Adrenal gland (tissue), 9 donors: ENCODE measurements at regions not wholly inside any gene's neighbourhood (a gene's known extent, or its start where the extent isn't known, plus 50 kb on each side); places are given as distances from the start of the nearest gene placed in this dataset.
A peak's percentile ranks its signal among the peaks of the same experiment; 100 is the strongest.

Experiments used
- DNase-seq, 7 donors: peaks; one replicate each; pipeline ENCODE4 v3.0.0-alpha.2; 2019 to 2020
- H3K27ac ChIP-seq, 5 donors: fragments of 200-600 bp; sonication (generic) in 4 of 5; 1 replicate in 3 of 5; 2 replicates in 2 of 5; pipeline versions ENCODE4 v1.5.1 to v1.8.0; 2016 to 2020; ENCODE audit warnings: mild to moderate bottlenecking in 1 of 5
- H3K27me3 ChIP-seq: fragments of 200-600 bp; 2 replicates; pipeline ENCODE4 v1.8.0; 2021
- H3K36me3 ChIP-seq, 2 donors: fragments of 200-600 bp; replicated peaks in 1 of 2; 1 replicate in 1 of 2; 2 replicates in 1 of 2; pipeline versions ENCODE4 v1.5.1 to v1.8.0; 2018 to 2022
- H3K4me1 ChIP-seq, 2 donors: fragments of 200-600 bp; replicated peaks in 1 of 2; 1 replicate in 1 of 2; 2 replicates in 1 of 2; pipeline versions ENCODE4 v1.5.1 to v1.8.0; 2018 to 2021
- H3K4me3 ChIP-seq, 4 donors: fragments of 200-600 bp; sonication (generic) in 3 of 4; one replicate each; pipeline ENCODE4 v1.5.1; 2016 to 2018
- H3K9me3 ChIP-seq, 3 donors: fragments of 200-600 bp; sonication (generic) in 1 of 3; replicated peaks in 1 of 3; 1 replicate in 2 of 3; 2 replicates in 1 of 3; pipeline versions ENCODE4 v1.5.1 to v1.8.0; 2016 to 2021
- CTCF ChIP-seq, 6 experiments: fragments of 450-650 bp in 4 of 6; fragments of 200-600 bp in 2 of 6; sonication (generic) in 1 of 6; IDR thresholded peaks; 1 replicate in 5 of 6; 2 replicates in 1 of 6; pipeline versions ENCODE4 v1.5.1 to v1.8.0; 2016 to 2021; ENCODE audit warnings: antibody characterized with exemption in 6 of 6, mild to moderate bottlenecking in 2 of 6, moderate library complexity in 1 of 6
- POLR2A ChIP-seq, 2 donors: fragments of 450-650 bp; IDR thresholded peaks; one replicate each; pipeline ENCODE4 v1.6.1; 2017; ENCODE audit warnings: antibody characterized with exemption in 2 of 2, mild to moderate bottlenecking in 2 of 2, moderate library complexity in 1 of 2
- WGBS, 4 donors: extraction: QIAGEN DNeasy Blood & Tissue Kit in 2 of 4; methylation state at CpG; one replicate each; pipeline versions ENCODE4 v1.1.5 to v1.1.7; 2013 to 2017; 5-methylcytosine and 5-hydroxymethylcytosine counted together
- intact Hi-C, 2 donors: fragments of 100-400 bp; cut with DNase I; formaldehyde crosslinking; loops; one replicate each; pipeline versions ENCODE4 v1.14.1 to v1.15.0; 2022 to 2023
- donor health status: healthy with polysubstance abuse.
- donor health status: Bipolar disorder and iron deficiency.
- donor health status: DM: yes; HTN: yes; CAD: no.
- donor health status: DM: no; HTN: no; CAD: no.
- donor health status: DM: no; HTN: no; CAD: no.

GRCh38 chrX:16516232-16516876 is 133.6 kb upstream of the S100G start:
- intact Hi-C loops, result no loop called here
- Histone ChIP-seq H3K36me3 (no peaks in the 10 kb centered on the region), H3K9me3 (no peaks in the 10 kb centered on the region), H3K27ac (no peak overlapping the region), H3K27me3 (no peaks in the 10 kb centered on the region), H3K4me3 (no peak overlapping the region), H3K4me1 (no peaks in the 10 kb centered on the region)
- 76 to 88% (median 84%) methylated on average over 2 to 3 of the region's 3 CpGs for WGBS, 4 donors
- DNase-seq, result no peak
- no peak for TF ChIP-seq POLR2A (IDR thresholded peaks at IDR 0.05)
- no peak for TF ChIP-seq CTCF (IDR thresholded peaks at IDR 0.05)

GRCh38 chrX:16517039-16517605 is 132.8 kb upstream of the S100G start:
- intact Hi-C loops, result no loop called here
- 50 to 58% (median 56%) methylated on average over 2 of the region's 2 CpGs; no CpG with 5 or more reads in 1 of the 4 donors for WGBS, 4 donors

GRCh38 chrX:16518131-16518530 is 131.8 kb upstream of the S100G start:
- no peaks in the 10 kb centered on the region for H3K9me3 ChIP-seq
- 77 to 100% (median 94%) methylated on average over 3 of the region's 3 CpGs; no CpG with 5 or more reads in 1 of the 4 donors for WGBS, 4 donors
- H3K27me3 ChIP-seq, result no peaks in the 10 kb centered on the region
- no peak overlapping the region for H3K27ac ChIP-seq
- H3K36me3 ChIP-seq, result no peaks in the 10 kb centered on the region
- TF ChIP-seq CTCF (IDR thresholded peaks at IDR 0.05), result no peak
- TF ChIP-seq POLR2A (IDR thresholded peaks at IDR 0.05), result no peak
- H3K4me1 ChIP-seq, result no peaks in the 10 kb centered on the region
- intact Hi-C loops, result no loop called here
- H3K4me3 ChIP-seq, result no peak overlapping the region
- DNase-seq, result no peak

More at GRCh38 chrX:16517039-16517605, 132.8 kb upstream of the S100G start:
- H3K27me3 ChIP-seq, result no peaks in the 10 kb centered on the region
- no peaks in the 10 kb centered on the region for H3K9me3 ChIP-seq
- no peaks in the 10 kb centered on the region for H3K4me1 ChIP-seq
- no peak overlapping the region for H3K27ac ChIP-seq
- peak in 2 of 7 donors; percentile 21 to 22 for DNase-seq
- TF ChIP-seq POLR2A (IDR thresholded peaks at IDR 0.05) (no peak), CTCF (IDR thresholded peaks at IDR 0.05) (no peak)
- no peaks in the 10 kb centered on the region for H3K36me3 ChIP-seq
- no peak overlapping the region for H3K4me3 ChIP-seq

GRCh38 chrX:16524316-16524715 is 125.6 kb upstream of the S100G start:
- DNase-seq, result no peak
- Histone ChIP-seq H3K9me3 (no peaks in the 10 kb centered on the region), H3K4me3 (no peak overlapping the region), H3K4me1 (no peaks in the 10 kb centered on the region), H3K27ac (no peak overlapping the region), H3K27me3 (no peaks in the 10 kb centered on the region), H3K36me3 (no peaks in the 10 kb centered on the region)
- intact Hi-C loops, result no loop called here
- 7 to 27% (median 12%) methylated on average over 1 of the region's 1 CpG for WGBS, 4 donors
- no peak for TF ChIP-seq CTCF (IDR thresholded peaks at IDR 0.05)
